HEK293 (cell line): ENCODE measurements at regions not wholly inside any gene's neighbourhood (a gene's known extent, or its start where the extent isn't known, plus 50 kb on each side); places are given as distances from the start of the nearest gene placed in this dataset.

ENCODE experiments used
- ATF2 ChIP-seq: fragments of 450-650 bp; formaldehyde crosslinking; IDR thresholded peaks from 2 replicates; pipeline ENCODE4 v1.5.1; 2016; ENCODE audit warnings: missing biosample characterization, missing genetic modification characterization, low read depth
- KLF9 ChIP-seq: fragments of 450-650 bp; formaldehyde crosslinking; IDR thresholded peaks from 2 replicates; pipeline ENCODE4 v1.5.1; 2016; ENCODE audit warnings: missing biosample characterization, missing genetic modification characterization, low read depth
- REST ChIP-seq: fragments of 450-650 bp; formaldehyde crosslinking; IDR thresholded peaks from 2 replicates; pipeline ENCODE4 v1.5.1; 2016; ENCODE audit warnings: missing biosample characterization, missing genetic modification characterization
- SALL2 ChIP-seq: fragments of 450-650 bp; formaldehyde crosslinking; IDR thresholded peaks from 2 replicates; pipeline ENCODE4 v1.5.0; 2017; ENCODE audit warnings: missing biosample characterization, mild to moderate bottlenecking, missing genetic modification characterization, borderline replicate concordance
- ZNF114 ChIP-seq: fragments of 450-650 bp; formaldehyde crosslinking; IDR thresholded peaks from 2 replicates; pipeline ENCODE4 v1.5.0; 2017; ENCODE audit warnings: missing biosample characterization, missing genetic modification characterization
- ZNF138 ChIP-seq: fragments of 450-650 bp; formaldehyde crosslinking; IDR thresholded peaks from 2 replicates; pipeline ENCODE4 v1.5.1; 2016; ENCODE audit warnings: missing biosample characterization, missing genetic modification characterization, borderline replicate concordance
- ZNF155 ChIP-seq: fragments of 450-650 bp; formaldehyde crosslinking; IDR thresholded peaks from 2 replicates; pipeline ENCODE4 v1.5.1; 2016; ENCODE audit warnings: missing biosample characterization, missing genetic modification characterization
- ZNF366 ChIP-seq: fragments of 450-650 bp; formaldehyde crosslinking; conservative IDR thresholded peaks from 2 replicates; pipeline ENCODE4 v1.5.1; 2016; ENCODE audit warnings: missing biosample characterization, missing genetic modification characterization
- ZNF426 ChIP-seq: fragments of 450-650 bp; formaldehyde crosslinking; IDR thresholded peaks from 2 replicates; pipeline ENCODE4 v1.5.1; 2017; ENCODE audit warnings: missing biosample characterization, missing genetic modification characterization, mild to moderate bottlenecking, inconsistent platforms, moderate library complexity
- ZNF558 ChIP-seq: fragments of 450-650 bp; formaldehyde crosslinking; IDR thresholded peaks from 2 replicates; pipeline ENCODE4 v1.5.1; 2016; ENCODE audit warnings: missing biosample characterization, missing genetic modification characterization
- TF ChIP-seq, protein P1 (sequence below): fragments of 450-650 bp; formaldehyde crosslinking; IDR thresholded peaks from 2 replicates; pipeline ENCODE4 v1.5.1; 2016; ENCODE audit warnings: missing biosample characterization, missing genetic modification characterization, low read depth
- TF ChIP-seq, protein P2 (sequence below): fragments of 450-650 bp; formaldehyde crosslinking; IDR thresholded peaks from 2 replicates; pipeline ENCODE4 v1.5.1; 2016; ENCODE audit warnings: missing biosample characterization, missing genetic modification characterization
- TF ChIP-seq, protein P3 (sequence below): fragments of 450-650 bp; formaldehyde crosslinking; IDR thresholded peaks from 2 replicates; pipeline ENCODE4 v1.5.1; 2016; ENCODE audit warnings: missing biosample characterization, missing genetic modification characterization, borderline replicate concordance
- TF ChIP-seq, protein P4 (sequence below): fragments of 450-650 bp; formaldehyde crosslinking; IDR thresholded peaks from 2 replicates; pipeline ENCODE4 v1.5.1; 2016; ENCODE audit warnings: missing biosample characterization, missing genetic modification characterization

DNA sequence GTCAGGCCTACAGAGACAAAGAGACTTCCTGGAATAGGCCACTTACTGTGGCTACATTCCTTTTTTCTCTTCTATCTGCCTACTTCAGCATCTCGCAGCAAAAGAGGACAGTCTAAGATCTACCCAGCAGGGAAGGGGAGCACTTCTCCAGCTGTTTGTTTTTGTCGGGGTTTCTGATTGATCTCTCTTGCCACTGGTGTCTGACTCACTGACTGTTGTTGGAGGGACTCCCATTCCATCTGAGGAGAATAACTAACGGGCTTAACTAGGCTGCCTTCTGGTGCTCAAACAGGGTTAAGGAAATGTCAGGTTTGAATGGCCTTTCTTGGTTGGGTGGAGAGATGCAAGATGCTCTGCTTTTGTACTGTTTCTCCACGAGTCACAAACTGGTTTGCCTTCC, 100.2 kb upstream of the TMEM164 start:
- TF ChIP-seq, protein P1, sequence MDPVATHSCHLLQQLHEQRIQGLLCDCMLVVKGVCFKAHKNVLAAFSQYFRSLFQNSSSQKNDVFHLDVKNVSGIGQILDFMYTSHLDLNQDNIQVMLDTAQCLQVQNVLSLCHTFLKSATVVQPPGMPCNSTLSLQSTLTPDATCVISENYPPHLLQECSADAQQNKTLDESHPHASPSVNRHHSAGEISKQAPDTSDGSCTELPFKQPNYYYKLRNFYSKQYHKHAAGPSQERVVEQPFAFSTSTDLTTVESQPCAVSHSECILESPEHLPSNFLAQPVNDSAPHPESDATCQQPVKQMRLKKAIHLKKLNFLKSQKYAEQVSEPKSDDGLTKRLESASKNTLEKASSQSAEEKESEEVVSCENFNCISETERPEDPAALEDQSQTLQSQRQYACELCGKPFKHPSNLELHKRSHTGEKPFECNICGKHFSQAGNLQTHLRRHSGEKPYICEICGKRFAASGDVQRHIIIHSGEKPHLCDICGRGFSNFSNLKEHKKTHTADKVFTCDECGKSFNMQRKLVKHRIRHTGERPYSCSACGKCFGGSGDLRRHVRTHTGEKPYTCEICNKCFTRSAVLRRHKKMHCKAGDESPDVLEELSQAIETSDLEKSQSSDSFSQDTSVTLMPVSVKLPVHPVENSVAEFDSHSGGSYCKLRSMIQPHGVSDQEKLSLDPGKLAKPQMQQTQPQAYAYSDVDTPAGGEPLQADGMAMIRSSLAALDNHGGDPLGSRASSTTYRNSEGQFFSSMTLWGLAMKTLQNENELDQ (tag by site-specific recombination): no peak
- TF ChIP-seq ZNF366 (no peak), ZNF558 (no peak), REST (tag by site-specific recombination) (no peak), ZNF155 (tag by site-specific recombination) (no peak), ZNF426 (tag by site-specific recombination) (no peak), SALL2 (tag by site-specific recombination) (no peak), KLF9 (no peak), ZNF138 (tag by site-specific recombination) (no peak), ATF2 (no peak), ZNF114 (tag by site-specific recombination) (no peak)
- TF ChIP-seq, protein P2, sequence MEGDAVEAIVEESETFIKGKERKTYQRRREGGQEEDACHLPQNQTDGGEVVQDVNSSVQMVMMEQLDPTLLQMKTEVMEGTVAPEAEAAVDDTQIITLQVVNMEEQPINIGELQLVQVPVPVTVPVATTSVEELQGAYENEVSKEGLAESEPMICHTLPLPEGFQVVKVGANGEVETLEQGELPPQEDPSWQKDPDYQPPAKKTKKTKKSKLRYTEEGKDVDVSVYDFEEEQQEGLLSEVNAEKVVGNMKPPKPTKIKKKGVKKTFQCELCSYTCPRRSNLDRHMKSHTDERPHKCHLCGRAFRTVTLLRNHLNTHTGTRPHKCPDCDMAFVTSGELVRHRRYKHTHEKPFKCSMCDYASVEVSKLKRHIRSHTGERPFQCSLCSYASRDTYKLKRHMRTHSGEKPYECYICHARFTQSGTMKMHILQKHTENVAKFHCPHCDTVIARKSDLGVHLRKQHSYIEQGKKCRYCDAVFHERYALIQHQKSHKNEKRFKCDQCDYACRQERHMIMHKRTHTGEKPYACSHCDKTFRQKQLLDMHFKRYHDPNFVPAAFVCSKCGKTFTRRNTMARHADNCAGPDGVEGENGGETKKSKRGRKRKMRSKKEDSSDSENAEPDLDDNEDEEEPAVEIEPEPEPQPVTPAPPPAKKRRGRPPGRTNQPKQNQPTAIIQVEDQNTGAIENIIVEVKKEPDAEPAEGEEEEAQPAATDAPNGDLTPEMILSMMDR (tag by site-specific recombination): no peak
- TF ChIP-seq, protein P3, sequence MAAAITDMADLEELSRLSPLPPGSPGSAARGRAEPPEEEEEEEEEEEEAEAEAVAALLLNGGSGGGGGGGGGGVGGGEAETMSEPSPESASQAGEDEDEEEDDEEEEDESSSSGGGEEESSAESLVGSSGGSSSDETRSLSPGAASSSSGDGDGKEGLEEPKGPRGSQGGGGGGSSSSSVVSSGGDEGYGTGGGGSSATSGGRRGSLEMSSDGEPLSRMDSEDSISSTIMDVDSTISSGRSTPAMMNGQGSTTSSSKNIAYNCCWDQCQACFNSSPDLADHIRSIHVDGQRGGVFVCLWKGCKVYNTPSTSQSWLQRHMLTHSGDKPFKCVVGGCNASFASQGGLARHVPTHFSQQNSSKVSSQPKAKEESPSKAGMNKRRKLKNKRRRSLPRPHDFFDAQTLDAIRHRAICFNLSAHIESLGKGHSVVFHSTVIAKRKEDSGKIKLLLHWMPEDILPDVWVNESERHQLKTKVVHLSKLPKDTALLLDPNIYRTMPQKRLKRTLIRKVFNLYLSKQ (tag by site-specific recombination): no peak
- TF ChIP-seq, protein P4, sequence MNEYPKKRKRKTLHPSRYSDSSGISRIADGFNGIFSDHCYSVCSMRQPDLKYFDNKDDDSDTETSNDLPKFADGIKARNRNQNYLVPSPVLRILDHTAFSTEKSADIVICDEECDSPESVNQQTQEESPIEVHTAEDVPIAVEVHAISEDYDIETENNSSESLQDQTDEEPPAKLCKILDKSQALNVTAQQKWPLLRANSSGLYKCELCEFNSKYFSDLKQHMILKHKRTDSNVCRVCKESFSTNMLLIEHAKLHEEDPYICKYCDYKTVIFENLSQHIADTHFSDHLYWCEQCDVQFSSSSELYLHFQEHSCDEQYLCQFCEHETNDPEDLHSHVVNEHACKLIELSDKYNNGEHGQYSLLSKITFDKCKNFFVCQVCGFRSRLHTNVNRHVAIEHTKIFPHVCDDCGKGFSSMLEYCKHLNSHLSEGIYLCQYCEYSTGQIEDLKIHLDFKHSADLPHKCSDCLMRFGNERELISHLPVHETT: no peak
